ENCODE measurements at regions not wholly inside any gene's neighbourhood (a gene's known extent, or its start where the extent isn't known, plus 50 kb on each side); places are given as distances from the start of the nearest gene placed in this dataset.

GRCh38 chr10:63919575-63920279 lies 398.5 kb downstream of the REEP3 start:
- TF ChIP-seq NANOG (IDR thresholded peaks at IDR 0.05; ENCODE audit: borderline replicate concordance) (no peak), CREB1 (CRISPR knock-in tag; IDR thresholded peaks at IDR 0.05; ENCODE audit: low read depth) (no peak), JUNB (IDR thresholded peaks at IDR 0.05; ENCODE audit: unreplicated experiment) (no peak), POLR2AphosphoS5 (IDR thresholded peaks at IDR 0.05; ENCODE audit: low read depth) (no peak), ZNF114 (CRISPR knock-in tag; IDR thresholded peaks at IDR 0.05) (no peak), EZH2 (IDR thresholded peaks at IDR 0.05; ENCODE audit: low read depth, unreplicated experiment) (no peak), STAT1 (IDR thresholded peaks at IDR 0.05; ENCODE audit: unreplicated experiment) (no peak), EZH2phosphoT487 (IDR thresholded peaks at IDR 0.05; ENCODE audit: unreplicated experiment) (no peak), ZNF331 (CRISPR knock-in tag; IDR thresholded peaks at IDR 0.05; ENCODE audit: low read depth) (no peak)
- TF ChIP-seq, protein P1, sequence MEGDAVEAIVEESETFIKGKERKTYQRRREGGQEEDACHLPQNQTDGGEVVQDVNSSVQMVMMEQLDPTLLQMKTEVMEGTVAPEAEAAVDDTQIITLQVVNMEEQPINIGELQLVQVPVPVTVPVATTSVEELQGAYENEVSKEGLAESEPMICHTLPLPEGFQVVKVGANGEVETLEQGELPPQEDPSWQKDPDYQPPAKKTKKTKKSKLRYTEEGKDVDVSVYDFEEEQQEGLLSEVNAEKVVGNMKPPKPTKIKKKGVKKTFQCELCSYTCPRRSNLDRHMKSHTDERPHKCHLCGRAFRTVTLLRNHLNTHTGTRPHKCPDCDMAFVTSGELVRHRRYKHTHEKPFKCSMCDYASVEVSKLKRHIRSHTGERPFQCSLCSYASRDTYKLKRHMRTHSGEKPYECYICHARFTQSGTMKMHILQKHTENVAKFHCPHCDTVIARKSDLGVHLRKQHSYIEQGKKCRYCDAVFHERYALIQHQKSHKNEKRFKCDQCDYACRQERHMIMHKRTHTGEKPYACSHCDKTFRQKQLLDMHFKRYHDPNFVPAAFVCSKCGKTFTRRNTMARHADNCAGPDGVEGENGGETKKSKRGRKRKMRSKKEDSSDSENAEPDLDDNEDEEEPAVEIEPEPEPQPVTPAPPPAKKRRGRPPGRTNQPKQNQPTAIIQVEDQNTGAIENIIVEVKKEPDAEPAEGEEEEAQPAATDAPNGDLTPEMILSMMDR (conservative IDR thresholded peaks at IDR 0.05; ENCODE audit: low read depth in 2 of 2): no peak
- TF ChIP-seq, protein P2, sequence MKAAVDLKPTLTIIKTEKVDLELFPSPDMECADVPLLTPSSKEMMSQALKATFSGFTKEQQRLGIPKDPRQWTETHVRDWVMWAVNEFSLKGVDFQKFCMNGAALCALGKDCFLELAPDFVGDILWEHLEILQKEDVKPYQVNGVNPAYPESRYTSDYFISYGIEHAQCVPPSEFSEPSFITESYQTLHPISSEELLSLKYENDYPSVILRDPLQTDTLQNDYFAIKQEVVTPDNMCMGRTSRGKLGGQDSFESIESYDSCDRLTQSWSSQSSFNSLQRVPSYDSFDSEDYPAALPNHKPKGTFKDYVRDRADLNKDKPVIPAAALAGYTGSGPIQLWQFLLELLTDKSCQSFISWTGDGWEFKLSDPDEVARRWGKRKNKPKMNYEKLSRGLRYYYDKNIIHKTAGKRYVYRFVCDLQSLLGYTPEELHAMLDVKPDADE (IDR thresholded peaks at IDR 0.05): no peak
- TF ChIP-seq, protein P3, sequence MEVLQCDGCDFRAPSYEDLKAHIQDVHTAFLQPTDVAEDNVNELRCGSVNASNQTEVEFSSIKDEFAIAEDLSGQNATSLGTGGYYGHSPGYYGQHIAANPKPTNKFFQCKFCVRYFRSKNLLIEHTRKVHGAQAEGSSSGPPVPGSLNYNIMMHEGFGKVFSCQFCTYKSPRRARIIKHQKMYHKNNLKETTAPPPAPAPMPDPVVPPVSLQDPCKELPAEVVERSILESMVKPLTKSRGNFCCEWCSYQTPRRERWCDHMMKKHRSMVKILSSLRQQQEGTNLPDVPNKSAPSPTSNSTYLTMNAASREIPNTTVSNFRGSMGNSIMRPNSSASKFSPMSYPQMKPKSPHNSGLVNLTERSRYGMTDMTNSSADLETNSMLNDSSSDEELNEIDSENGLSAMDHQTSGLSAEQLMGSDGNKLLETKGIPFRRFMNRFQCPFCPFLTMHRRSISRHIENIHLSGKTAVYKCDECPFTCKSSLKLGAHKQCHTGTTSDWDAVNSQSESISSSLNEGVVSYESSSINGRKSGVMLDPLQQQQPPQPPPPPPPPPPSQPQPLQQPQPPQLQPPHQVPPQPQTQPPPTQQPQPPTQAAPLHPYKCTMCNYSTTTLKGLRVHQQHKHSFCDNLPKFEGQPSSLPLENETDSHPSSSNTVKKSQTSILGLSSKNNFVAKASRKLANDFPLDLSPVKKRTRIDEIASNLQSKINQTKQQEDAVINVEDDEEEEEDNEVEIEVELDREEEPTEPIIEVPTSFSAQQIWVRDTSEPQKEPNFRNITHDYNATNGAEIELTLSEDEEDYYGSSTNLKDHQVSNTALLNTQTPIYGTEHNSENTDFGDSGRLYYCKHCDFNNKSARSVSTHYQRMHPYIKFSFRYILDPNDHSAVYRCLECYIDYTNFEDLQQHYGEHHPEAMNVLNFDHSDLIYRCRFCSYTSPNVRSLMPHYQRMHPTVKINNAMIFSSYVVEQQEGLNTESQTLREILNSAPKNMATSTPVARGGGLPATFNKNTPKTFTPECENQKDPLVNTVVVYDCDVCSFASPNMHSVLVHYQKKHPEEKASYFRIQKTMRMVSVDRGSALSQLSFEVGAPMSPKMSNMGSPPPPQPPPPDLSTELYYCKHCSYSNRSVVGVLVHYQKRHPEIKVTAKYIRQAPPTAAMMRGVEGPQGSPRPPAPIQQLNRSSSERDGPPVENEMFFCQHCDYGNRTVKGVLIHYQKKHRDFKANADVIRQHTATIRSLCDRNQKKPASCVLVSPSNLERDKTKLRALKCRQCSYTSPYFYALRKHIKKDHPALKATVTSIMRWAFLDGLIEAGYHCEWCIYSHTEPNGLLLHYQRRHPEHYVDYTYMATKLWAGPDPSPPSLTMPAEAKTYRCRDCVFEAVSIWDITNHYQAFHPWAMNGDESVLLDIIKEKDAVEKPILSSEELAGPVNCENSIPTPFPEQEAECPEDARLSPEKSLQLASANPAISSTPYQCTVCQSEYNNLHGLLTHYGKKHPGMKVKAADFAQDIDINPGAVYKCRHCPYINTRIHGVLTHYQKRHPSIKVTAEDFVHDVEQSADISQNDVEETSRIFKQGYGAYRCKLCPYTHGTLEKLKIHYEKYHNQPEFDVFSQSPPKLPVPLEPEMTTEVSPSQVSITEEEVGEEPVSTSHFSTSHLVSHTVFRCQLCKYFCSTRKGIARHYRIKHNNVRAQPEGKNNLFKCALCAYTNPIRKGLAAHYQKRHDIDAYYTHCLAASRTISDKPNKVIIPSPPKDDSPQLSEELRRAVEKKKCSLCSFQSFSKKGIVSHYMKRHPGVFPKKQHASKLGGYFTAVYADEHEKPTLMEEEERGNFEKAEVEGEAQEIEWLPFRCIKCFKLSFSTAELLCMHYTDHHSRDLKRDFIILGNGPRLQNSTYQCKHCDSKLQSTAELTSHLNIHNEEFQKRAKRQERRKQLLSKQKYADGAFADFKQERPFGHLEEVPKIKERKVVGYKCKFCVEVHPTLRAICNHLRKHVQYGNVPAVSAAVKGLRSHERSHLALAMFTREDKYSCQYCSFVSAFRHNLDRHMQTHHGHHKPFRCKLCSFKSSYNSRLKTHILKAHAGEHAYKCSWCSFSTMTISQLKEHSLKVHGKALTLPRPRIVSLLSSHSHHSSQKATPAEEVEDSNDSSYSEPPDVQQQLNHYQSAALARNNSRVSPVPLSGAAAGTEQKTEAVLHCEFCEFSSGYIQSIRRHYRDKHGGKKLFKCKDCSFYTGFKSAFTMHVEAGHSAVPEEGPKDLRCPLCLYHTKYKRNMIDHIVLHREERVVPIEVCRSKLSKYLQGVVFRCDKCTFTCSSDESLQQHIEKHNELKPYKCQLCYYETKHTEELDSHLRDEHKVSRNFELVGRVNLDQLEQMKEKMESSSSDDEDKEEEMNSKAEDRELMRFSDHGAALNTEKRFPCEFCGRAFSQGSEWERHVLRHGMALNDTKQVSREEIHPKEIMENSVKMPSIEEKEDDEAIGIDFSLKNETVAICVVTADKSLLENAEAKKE (CRISPR knock-in tag; IDR thresholded peaks at IDR 0.05): no peak
- TF ChIP-seq, protein P4, sequence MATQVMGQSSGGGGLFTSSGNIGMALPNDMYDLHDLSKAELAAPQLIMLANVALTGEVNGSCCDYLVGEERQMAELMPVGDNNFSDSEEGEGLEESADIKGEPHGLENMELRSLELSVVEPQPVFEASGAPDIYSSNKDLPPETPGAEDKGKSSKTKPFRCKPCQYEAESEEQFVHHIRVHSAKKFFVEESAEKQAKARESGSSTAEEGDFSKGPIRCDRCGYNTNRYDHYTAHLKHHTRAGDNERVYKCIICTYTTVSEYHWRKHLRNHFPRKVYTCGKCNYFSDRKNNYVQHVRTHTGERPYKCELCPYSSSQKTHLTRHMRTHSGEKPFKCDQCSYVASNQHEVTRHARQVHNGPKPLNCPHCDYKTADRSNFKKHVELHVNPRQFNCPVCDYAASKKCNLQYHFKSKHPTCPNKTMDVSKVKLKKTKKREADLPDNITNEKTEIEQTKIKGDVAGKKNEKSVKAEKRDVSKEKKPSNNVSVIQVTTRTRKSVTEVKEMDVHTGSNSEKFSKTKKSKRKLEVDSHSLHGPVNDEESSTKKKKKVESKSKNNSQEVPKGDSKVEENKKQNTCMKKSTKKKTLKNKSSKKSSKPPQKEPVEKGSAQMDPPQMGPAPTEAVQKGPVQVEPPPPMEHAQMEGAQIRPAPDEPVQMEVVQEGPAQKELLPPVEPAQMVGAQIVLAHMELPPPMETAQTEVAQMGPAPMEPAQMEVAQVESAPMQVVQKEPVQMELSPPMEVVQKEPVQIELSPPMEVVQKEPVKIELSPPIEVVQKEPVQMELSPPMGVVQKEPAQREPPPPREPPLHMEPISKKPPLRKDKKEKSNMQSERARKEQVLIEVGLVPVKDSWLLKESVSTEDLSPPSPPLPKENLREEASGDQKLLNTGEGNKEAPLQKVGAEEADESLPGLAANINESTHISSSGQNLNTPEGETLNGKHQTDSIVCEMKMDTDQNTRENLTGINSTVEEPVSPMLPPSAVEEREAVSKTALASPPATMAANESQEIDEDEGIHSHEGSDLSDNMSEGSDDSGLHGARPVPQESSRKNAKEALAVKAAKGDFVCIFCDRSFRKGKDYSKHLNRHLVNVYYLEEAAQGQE (IDR thresholded peaks at IDR 0.05; ENCODE audit: unreplicated experiment): no peak
- peaks cover 39% of the 10 kb centered on the region for H3K4me1 Mint-ChIP-seq
- H3K9me3 Mint-ChIP-seq: no peaks in the 10 kb centered on the region
- Histone ChIP-seq H3K27ac (ENCODE audit: low read depth) (no peak overlapping the region), H3K36me3 (ENCODE audit: insufficient read depth) (no peaks in the 10 kb centered on the region), H3K4me1 (ENCODE audit: insufficient read depth) (peaks cover 24% of the 10 kb centered on the region), H3K27me3 (ENCODE audit: insufficient read depth) (no peaks in the 10 kb centered on the region), H4K20me1 (replicated peaks; ENCODE audit: insufficient read depth) (no peaks in the 10 kb centered on the region), H3K79me2 (replicated peaks; ENCODE audit: insufficient read depth) (no peaks in the 10 kb centered on the region), H3K4me2 (no peak overlapping the region), H3F3A (replicated peaks; ENCODE audit: low read depth) (no peaks in the 10 kb centered on the region), H3K9me2 (ENCODE audit: insufficient read depth) (no peaks in the 10 kb centered on the region), H3K4me3 (no peak overlapping the region), H2AFZ (no peak overlapping the region; the same call in 1 of the 2 replicates)
- no peak for ATAC-seq
- DNase-seq (ENCODE audit: low spot score): no peak
- no peak overlapping the region for H3K27ac Mint-ChIP-seq
- no peak overlapping the region for H3K4me3 Mint-ChIP-seq
- H3K27me3 Mint-ChIP-seq (ENCODE audit: insufficient read depth, low read depth, poor library complexity): no peaks in the 10 kb centered on the region
- no peaks in the 10 kb centered on the region for H3K36me3 Mint-ChIP-seq (ENCODE audit: low read depth)
